ENCODE measurements at regions not wholly inside any gene's neighbourhood (a gene's known extent, or its start where the extent isn't known, plus 50 kb on each side); places are given as distances from the start of the nearest gene placed in this dataset.

GRCh38 chr9:28610339-28610738 lies 1037.1 kb upstream of the C9orf72 start:
- Mint-ChIP-seq H3K36me3 (ENCODE audit: low read depth) (no peaks in the 10 kb centered on the region), H3K4me1 (no peaks in the 10 kb centered on the region), H3K27me3 (ENCODE audit: insufficient read depth) (no peaks in the 10 kb centered on the region), H3K9me3 (no peaks in the 10 kb centered on the region), H3K27ac (no peak overlapping the region), H3K4me3 (no peak overlapping the region)
- H3K27ac ChIP-seq (ENCODE audit: low read depth, low read length): no peak overlapping the region
- H3K9ac ChIP-seq (ENCODE audit: extremely low read depth, low read length, poor library complexity, severe bottlenecking): no peak overlapping the region
- no peak overlapping the region for H3K4me3 ChIP-seq (ENCODE audit: low read length)
- H3K36me3 ChIP-seq (ENCODE audit: control insufficient read depth, insufficient read depth, low read length): no peaks in the 10 kb centered on the region
- no peak for DNase-seq
- TF ChIP-seq, protein P1, sequence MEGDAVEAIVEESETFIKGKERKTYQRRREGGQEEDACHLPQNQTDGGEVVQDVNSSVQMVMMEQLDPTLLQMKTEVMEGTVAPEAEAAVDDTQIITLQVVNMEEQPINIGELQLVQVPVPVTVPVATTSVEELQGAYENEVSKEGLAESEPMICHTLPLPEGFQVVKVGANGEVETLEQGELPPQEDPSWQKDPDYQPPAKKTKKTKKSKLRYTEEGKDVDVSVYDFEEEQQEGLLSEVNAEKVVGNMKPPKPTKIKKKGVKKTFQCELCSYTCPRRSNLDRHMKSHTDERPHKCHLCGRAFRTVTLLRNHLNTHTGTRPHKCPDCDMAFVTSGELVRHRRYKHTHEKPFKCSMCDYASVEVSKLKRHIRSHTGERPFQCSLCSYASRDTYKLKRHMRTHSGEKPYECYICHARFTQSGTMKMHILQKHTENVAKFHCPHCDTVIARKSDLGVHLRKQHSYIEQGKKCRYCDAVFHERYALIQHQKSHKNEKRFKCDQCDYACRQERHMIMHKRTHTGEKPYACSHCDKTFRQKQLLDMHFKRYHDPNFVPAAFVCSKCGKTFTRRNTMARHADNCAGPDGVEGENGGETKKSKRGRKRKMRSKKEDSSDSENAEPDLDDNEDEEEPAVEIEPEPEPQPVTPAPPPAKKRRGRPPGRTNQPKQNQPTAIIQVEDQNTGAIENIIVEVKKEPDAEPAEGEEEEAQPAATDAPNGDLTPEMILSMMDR (conservative IDR thresholded peaks at IDR 0.05): no peak
- H3K4me1 ChIP-seq (ENCODE audit: control insufficient read depth, insufficient read depth, low read length): no peaks in the 10 kb centered on the region
- no peaks in the 10 kb centered on the region for H3K9me3 ChIP-seq (ENCODE audit: control insufficient read depth, low read length)
- WGBS, 2 experiments (ENCODE audit: insufficient coverage in 1 of 2, insufficient read length in 1 of 2): 67 to 74% methylated on average over 1 to 3 of the region's 3 CpGs
- H3K27me3 ChIP-seq (ENCODE audit: control insufficient read depth, insufficient read depth, low read length, poor library complexity, severe bottlenecking): no peaks in the 10 kb centered on the region

DNA sequence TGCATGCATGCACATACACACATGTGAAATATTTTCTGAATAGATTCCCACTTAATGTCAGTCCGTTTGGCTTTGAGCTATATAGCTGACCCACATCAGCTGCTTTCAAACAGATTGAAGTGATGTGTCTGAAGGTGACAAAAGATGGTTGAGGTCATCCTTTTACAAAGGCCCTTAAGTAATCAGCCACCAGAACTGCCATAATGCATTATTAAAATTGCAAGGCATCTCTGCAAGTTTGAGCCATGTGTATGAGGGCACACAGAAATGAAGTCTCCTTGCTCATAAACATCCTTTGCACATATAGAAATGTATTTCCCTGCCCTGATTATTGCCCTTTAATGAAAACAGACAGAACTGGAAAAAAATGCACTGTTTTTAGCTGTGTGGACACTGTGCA lies 1043.0 kb upstream of the C9orf72 start:
- Mint-ChIP-seq H3K27ac (no peak overlapping the region), H3K4me3 (no peak overlapping the region), H3K9me3 (no peaks in the 10 kb centered on the region), H3K4me1 (peaks cover 12% of the 10 kb centered on the region), H3K36me3 (ENCODE audit: low read depth) (no peaks in the 10 kb centered on the region), H3K27me3 (ENCODE audit: insufficient read depth) (no peaks in the 10 kb centered on the region)
- Histone ChIP-seq H3K27me3 (ENCODE audit: control insufficient read depth, insufficient read depth, low read length, poor library complexity, severe bottlenecking) (no peaks in the 10 kb centered on the region), H3K4me1 (ENCODE audit: control insufficient read depth, insufficient read depth, low read length) (no peaks in the 10 kb centered on the region), H3K9me3 (ENCODE audit: control insufficient read depth, low read length) (no peaks in the 10 kb centered on the region), H3K4me3 (ENCODE audit: low read length) (no peak overlapping the region), H3K36me3 (ENCODE audit: control insufficient read depth, insufficient read depth, low read length) (no peaks in the 10 kb centered on the region), H3K27ac (ENCODE audit: low read depth, low read length) (no peak overlapping the region), H3K9ac (ENCODE audit: extremely low read depth, low read length, poor library complexity, severe bottlenecking) (no peak overlapping the region)
- TF ChIP-seq, protein P1 (conservative IDR thresholded peaks at IDR 0.05): no peak
- 76% methylated on average over 1 of the region's 1 CpG; no CpG with 5 or more reads in 1 of the 2 experiments for WGBS, 2 experiments (ENCODE audit: insufficient coverage in 1 of 2, insufficient read length in 1 of 2)
- DNase-seq: no peak

- H3K9me3 ChIP-seq (ENCODE audit: control insufficient read depth, low read length): no peaks in the 10 kb centered on the region
- Mint-ChIP-seq H3K4me3 (no peak overlapping the region), H3K27me3 (ENCODE audit: insufficient read depth) (no peaks in the 10 kb centered on the region), H3K36me3 (ENCODE audit: low read depth) (peaks cover 3% of the 10 kb centered on the region), H3K9me3 (peaks cover 12% of the 10 kb centered on the region), H3K4me1 (peaks cover 12% of the 10 kb centered on the region), H3K27ac (no peak overlapping the region)
- DNase-seq: no peak
- no peak overlapping the region for H3K27ac ChIP-seq (ENCODE audit: low read depth, low read length)
- H3K4me1 ChIP-seq (ENCODE audit: control insufficient read depth, insufficient read depth, low read length): no peaks in the 10 kb centered on the region
- WGBS, 2 experiments (ENCODE audit: insufficient coverage in 1 of 2, insufficient read length in 1 of 2): 77 to 95% methylated on average over 1 of the region's 1 CpG
- H3K36me3 ChIP-seq (ENCODE audit: control insufficient read depth, insufficient read depth, low read length): no peaks in the 10 kb centered on the region
- no peaks in the 10 kb centered on the region for H3K27me3 ChIP-seq (ENCODE audit: control insufficient read depth, insufficient read depth, low read length, poor library complexity, severe bottlenecking)
- H3K4me3 ChIP-seq (ENCODE audit: low read length): no peak overlapping the region
- no peak overlapping the region for H3K9ac ChIP-seq (ENCODE audit: extremely low read depth, low read length, poor library complexity, severe bottlenecking)
- TF ChIP-seq, protein P1 (conservative IDR thresholded peaks at IDR 0.05): no peak
Observed at GRCh38 chr9:28620011-28620410, 1046.7 kb upstream of the C9orf72 start.
